ENCODE measurements at regions not wholly inside any gene's neighbourhood (a gene's known extent, or its start where the extent isn't known, plus 50 kb on each side); places are given as distances from the start of the nearest gene placed in this dataset.

- TF ChIP-seq ZNF512B (CRISPR knock-in tag; IDR thresholded peaks at IDR 0.05; ENCODE audit: borderline replicate concordance): no peak
- no peak for TF ChIP-seq ZNF34 (CRISPR knock-in tag; IDR thresholded peaks at IDR 0.05; ENCODE audit: borderline replicate concordance)
- TF ChIP-seq TGIF2 (CRISPR knock-in tag; IDR thresholded peaks at IDR 0.05): no peak
- TF ChIP-seq ZBTB21 (CRISPR knock-in tag; IDR thresholded peaks at IDR 0.05): no peak
- no peak for TF ChIP-seq MYC (CRISPR knock-in tag; IDR thresholded peaks at IDR 0.05; ENCODE audit: borderline replicate concordance)
- TF ChIP-seq MAZ (IDR thresholded peaks at IDR 0.05; ENCODE audit: borderline replicate concordance, low read depth, low read length): no peak
- TF ChIP-seq MAZ (CRISPR knock-in tag; IDR thresholded peaks at IDR 0.05; ENCODE audit: low read depth): no peak
- TF ChIP-seq HOMEZ (CRISPR knock-in tag; IDR thresholded peaks at IDR 0.05; ENCODE audit: low read depth): peak; percentile 81
- no peak for TF ChIP-seq ZNF280D (CRISPR knock-in tag; IDR thresholded peaks at IDR 0.05)
- no peak for TF ChIP-seq SOX6 (IDR thresholded peaks at IDR 0.05)
- peak; percentile 58 for TF ChIP-seq SOX6 (CRISPR knock-in tag; IDR thresholded peaks at IDR 0.05)
- no peak for TF ChIP-seq ZNF770 (CRISPR knock-in tag; IDR thresholded peaks at IDR 0.05)
- TF ChIP-seq TARDBP (CRISPR knock-in tag; IDR thresholded peaks at IDR 0.05): no peak
Measured at GRCh38 chr12:46938071-46938678, 112.4 kb upstream of the SLC38A4 start (continued).

Measured in HepG2 (cell line).